ENCODE measurements at regions not wholly inside any gene's neighbourhood (a gene's known extent, or its start where the extent isn't known, plus 50 kb on each side); places are given as distances from the start of the nearest gene placed in this dataset.

- TF ChIP-seq CTCF (IDR thresholded peaks at IDR 0.05; ENCODE audit: unreplicated experiment) = no peak
- BruUV-seq (replicated peaks) = no TSS peak
- no peaks in the 10 kb centered on the region for H3K27me3 Mint-ChIP-seq (ENCODE audit: insufficient read depth, unreplicated experiment)
- intact Hi-C loops (cut with micrococcal nuclease) = no loop called here
- POLR2A ChIA-PET = no interaction called here
- no peaks in the 10 kb centered on the region for H3K4me1 Mint-ChIP-seq (ENCODE audit: insufficient read depth, unreplicated experiment)
- no peak overlapping the region for H3K27ac Mint-ChIP-seq (ENCODE audit: low read depth, unreplicated experiment)
- H3K4me3 Mint-ChIP-seq (ENCODE audit: unreplicated experiment) = no peak overlapping the region
- H3K36me3 Mint-ChIP-seq (ENCODE audit: insufficient read depth, unreplicated experiment) = no peaks in the 10 kb centered on the region
- no peak for DNase-seq (ENCODE audit: unreplicated experiment)
- CTCF ChIA-PET = interaction anchor here (0.7 kb wide), 1 partner anchor 26 kb away, joined by 3 read pairs; no protein-coding TSS in a partner anchor
- peaks cover 20% of the 10 kb centered on the region for H3K9me3 Mint-ChIP-seq (ENCODE audit: unreplicated experiment)
Observed at GRCh38 chr1:2929335-2929734, 91.9 kb upstream of the ACTRT2 start.

GRCh38 chr1:2930016-2930815 is 91.1 kb upstream of the ACTRT2 start:
- Mint-ChIP-seq H3K4me1 (ENCODE audit: insufficient read depth, unreplicated experiment) (no peaks in the 10 kb centered on the region), H3K36me3 (ENCODE audit: insufficient read depth, unreplicated experiment) (no peaks in the 10 kb centered on the region), H3K27ac (ENCODE audit: low read depth, unreplicated experiment) (no peak overlapping the region), H3K9me3 (ENCODE audit: unreplicated experiment) (peaks cover 20% of the 10 kb centered on the region), H3K27me3 (ENCODE audit: insufficient read depth, unreplicated experiment) (no peaks in the 10 kb centered on the region), H3K4me3 (ENCODE audit: unreplicated experiment) (no peak overlapping the region)
- BruUV-seq (replicated peaks) = no TSS peak
- CTCF ChIA-PET = no interaction called here
- POLR2A ChIA-PET = no interaction called here
- TF ChIP-seq CTCF (IDR thresholded peaks at IDR 0.05; ENCODE audit: unreplicated experiment) = no peak
- no peak for DNase-seq (ENCODE audit: unreplicated experiment)
- intact Hi-C loops (cut with micrococcal nuclease) = no loop called here

GRCh38 chr1:2930913-2931723 is 90.1 kb upstream of the ACTRT2 start:
- no peak for TF ChIP-seq CTCF (IDR thresholded peaks at IDR 0.05; ENCODE audit: unreplicated experiment)
- Mint-ChIP-seq H3K36me3 (ENCODE audit: insufficient read depth, unreplicated experiment) (no peaks in the 10 kb centered on the region), H3K27me3 (ENCODE audit: insufficient read depth, unreplicated experiment) (no peaks in the 10 kb centered on the region), H3K27ac (ENCODE audit: low read depth, unreplicated experiment) (no peak overlapping the region), H3K4me3 (ENCODE audit: unreplicated experiment) (no peak overlapping the region), H3K9me3 (ENCODE audit: unreplicated experiment) (peaks cover 20% of the 10 kb centered on the region), H3K4me1 (ENCODE audit: insufficient read depth, unreplicated experiment) (no peaks in the 10 kb centered on the region)
- POLR2A ChIA-PET = no interaction called here
- no peak for DNase-seq (ENCODE audit: unreplicated experiment)
- intact Hi-C loops (cut with micrococcal nuclease) = no loop called here
- BruUV-seq (replicated peaks) = no TSS peak
- CTCF ChIA-PET = no interaction called here

- no peak overlapping the region for H3K4me3 Mint-ChIP-seq (ENCODE audit: unreplicated experiment)
- H3K27ac Mint-ChIP-seq (ENCODE audit: low read depth, unreplicated experiment) = no peak overlapping the region
- no peaks in the 10 kb centered on the region for H3K4me1 Mint-ChIP-seq (ENCODE audit: insufficient read depth, unreplicated experiment)
- no peaks in the 10 kb centered on the region for H3K36me3 Mint-ChIP-seq (ENCODE audit: insufficient read depth, unreplicated experiment)
- intact Hi-C loops (cut with micrococcal nuclease) = no loop called here
- H3K27me3 Mint-ChIP-seq (ENCODE audit: insufficient read depth, unreplicated experiment) = no peaks in the 10 kb centered on the region
- ChIA-PET POLR2A (no interaction called here), CTCF (no interaction called here)
- DNase-seq (ENCODE audit: unreplicated experiment) = no peak
- H3K9me3 Mint-ChIP-seq (ENCODE audit: unreplicated experiment) = peaks cover 20% of the 10 kb centered on the region
- no peak for TF ChIP-seq CTCF (IDR thresholded peaks at IDR 0.05; ENCODE audit: unreplicated experiment)
- BruUV-seq (replicated peaks) = no TSS peak
Observed at GRCh38 chr1:2931724-2932401, 89.4 kb upstream of the ACTRT2 start.

Data from MCF 10A (cell line).